ENCODE measurements at regions not wholly inside any gene's neighbourhood (a gene's known extent, or its start where the extent isn't known, plus 50 kb on each side); places are given as distances from the start of the nearest gene placed in this dataset.
"Not testable (repeated sequence)": the region's sequence is repeated elsewhere in the genome, so short reads cannot be mapped to it uniquely, and the experiment has no call there.

DNA sequence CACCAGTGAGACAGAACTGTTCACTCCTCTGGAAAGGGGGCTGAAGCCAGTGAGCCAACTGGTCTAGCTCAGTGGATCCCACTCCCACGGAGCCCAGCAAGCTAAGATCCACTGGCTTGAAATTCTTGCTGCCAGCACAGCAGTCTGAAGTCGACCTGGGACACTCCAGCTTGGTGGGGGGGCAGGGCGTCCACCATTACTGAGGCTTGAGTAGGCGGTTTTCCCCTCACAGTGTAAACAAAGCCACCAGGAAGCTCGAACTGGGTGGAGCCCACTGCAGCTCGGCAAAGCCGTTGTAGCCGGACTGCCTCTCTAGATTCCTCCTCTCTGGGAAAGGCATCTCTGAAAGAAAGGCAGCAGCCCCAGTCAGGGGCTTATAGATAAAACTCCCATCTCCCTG, 52.3 kb upstream of the BBX start:
- TF ChIP-seq REST (IDR thresholded peaks at IDR 0.05; ENCODE audit: low read depth, low read length); RAD21 (IDR thresholded peaks at IDR 0.05; ENCODE audit: low read length); CHD2 (IDR thresholded peaks at IDR 0.05; ENCODE audit: low read length, partially characterized antibody): not testable (repeated sequence)

Measured in SK-N-SH (cell line).